ENCODE measurements at regions not wholly inside any gene's neighbourhood (a gene's known extent, or its start where the extent isn't known, plus 50 kb on each side); places are given as distances from the start of the nearest gene placed in this dataset.

- no peak for TF ChIP-seq POLR2A (IDR thresholded peaks at IDR 0.05; ENCODE audit: low read length)
- TF ChIP-seq GATA1 (IDR thresholded peaks at IDR 0.05; ENCODE audit: low read depth, low read length), result no peak
These were observed 225.2 kb upstream of the SETMAR start for GRCh38 chr3:4077950-4078349.
